Embryonic facial prominence (tissue), 1 donor: ENCODE measurements at regions not wholly inside any gene's neighbourhood (a gene's known extent, or its start where the extent isn't known, plus 50 kb on each side); places are given as distances from the start of the nearest gene placed in this dataset.
A peak's percentile ranks its signal among the peaks of the same experiment; 100 is the strongest.
"Not testable (repeated sequence)": the region's sequence is repeated elsewhere in the genome, so short reads cannot be mapped to it uniquely, and the experiment has no call there.

ENCODE experiments used
- DNase-seq: peaks from one replicate; pipeline ENCODE4 v3.0.0-alpha.2; 2016; ENCODE audit errors: extremely low spot score

DNA sequence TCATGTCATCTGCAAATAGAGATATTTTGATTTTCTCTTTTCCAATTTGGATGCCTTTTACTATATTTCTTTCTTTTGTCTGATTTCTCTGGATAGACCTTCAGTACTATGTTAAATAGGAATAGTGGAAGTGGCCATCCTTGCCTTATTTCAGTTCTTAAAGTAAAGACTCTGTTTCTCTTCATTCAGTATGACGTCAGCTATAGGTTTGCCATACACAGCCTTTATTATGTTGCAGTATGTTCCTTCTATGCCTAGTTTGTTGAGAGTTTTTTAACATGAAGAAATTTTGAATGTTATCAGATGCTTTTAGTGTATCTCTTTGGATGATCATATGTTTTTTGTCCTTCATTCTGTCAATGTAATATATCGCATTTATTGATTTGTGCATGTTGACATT, 566.7 kb upstream of the ROBO1 start:
- DNase-seq, result no peak

DNA sequence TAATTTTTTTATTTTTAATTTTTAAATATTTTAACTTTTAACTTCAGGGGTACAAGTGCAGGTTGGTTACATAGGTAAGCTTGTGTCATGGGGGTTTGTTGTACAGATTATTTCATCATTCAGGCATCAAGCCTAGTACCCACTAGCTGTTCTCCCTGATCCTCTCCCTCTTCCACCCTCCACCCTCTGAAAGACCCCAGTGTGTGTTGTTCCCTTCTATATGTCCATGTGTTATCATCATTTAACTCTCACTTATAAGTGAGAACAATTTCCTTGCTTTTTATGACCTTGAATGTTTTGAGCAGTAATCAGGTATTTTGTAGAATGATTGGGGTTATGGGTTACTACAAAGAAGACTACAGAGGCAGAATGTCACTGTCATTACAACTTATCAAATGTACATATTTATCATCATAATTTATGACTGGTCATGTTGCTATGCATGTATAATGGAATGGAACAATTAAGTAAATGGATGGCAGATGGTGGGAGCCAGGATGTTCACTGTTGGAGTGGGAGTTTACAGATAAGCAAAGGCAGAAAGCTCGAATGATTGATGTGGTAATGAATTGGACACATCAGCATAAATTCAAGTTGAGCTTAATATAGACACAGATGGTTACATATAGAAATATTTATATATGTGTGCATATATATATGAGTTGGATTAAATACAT, 563.8 kb upstream of the ROBO1 start:
- DNase-seq, result no peak

DNA sequence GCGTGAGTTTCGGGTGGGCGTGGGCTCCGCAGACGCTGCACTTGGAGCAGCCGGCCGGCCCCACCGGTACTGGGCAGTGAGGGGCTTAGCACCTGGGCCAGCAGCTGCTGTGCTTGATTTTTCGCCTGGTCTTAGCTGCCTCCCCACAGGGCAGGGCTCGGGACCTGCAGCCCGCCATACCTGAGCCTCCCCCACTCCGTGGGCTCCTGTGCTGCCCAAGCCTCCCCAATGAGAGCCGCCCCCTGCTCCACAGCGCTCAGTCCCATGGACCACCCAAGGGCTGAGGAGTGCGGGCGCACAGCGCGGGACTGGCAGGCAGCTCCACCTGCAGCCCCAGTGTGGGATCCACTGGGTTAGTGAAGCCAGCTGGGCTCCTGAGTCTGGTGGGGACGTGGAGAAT, 546.7 kb upstream of the ROBO1 start:
- DNase-seq, result not testable (repeated sequence)

DNA sequence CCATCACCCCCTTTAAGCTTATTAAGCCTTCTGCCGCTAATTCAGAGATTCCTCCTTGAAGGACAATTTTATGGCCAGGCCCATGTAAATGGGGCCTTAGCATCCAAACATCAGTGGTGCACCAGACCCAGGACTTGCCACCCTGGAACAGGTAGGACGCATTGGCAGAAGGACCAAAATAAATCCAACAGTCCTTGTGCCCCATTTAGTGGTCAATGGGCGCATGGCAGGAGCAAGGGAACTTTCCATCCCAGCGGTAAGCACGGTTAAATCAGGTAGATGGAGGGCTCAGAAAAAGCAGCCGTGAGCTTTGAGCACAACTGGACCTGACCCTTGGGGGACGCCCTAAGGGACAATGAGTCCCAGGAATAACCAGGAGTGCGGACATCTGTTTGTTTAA, 540.8 kb upstream of the ROBO1 start:
- no peak for DNase-seq

GRCh38 chr3:80307844-80308243, 540.0 kb upstream of the ROBO1 start:
- no peak for DNase-seq

GRCh38 chr3:80297720-80298119, 529.9 kb upstream of the ROBO1 start:
- no peak for DNase-seq

GRCh38 chr3:80285388-80285787, 517.6 kb upstream of the ROBO1 start:
- peak; percentile 18 for DNase-seq

- DNase-seq, result no peak
These were observed 516.0 kb upstream of the ROBO1 start for GRCh38 chr3:80283783-80284182.

DNA sequence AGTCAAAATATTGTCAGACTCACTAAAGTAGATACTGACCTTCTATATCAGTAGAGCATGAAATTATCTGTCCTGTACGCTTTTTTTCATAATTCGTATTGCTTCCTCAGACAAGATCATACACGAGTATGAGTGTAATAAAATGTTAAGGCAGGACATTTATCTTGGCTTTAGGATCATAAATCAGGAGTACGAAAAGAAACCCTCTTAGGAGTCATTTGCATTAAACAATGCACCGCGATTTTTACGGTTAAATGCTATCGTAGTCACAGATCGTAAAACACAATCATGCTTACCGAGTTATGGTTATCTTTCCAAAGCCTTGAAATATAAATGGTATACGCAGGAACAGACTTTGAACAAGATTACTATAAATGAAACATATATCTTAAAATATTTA, 510.3 kb upstream of the ROBO1 start:
- DNase-seq, result no peak

DNA sequence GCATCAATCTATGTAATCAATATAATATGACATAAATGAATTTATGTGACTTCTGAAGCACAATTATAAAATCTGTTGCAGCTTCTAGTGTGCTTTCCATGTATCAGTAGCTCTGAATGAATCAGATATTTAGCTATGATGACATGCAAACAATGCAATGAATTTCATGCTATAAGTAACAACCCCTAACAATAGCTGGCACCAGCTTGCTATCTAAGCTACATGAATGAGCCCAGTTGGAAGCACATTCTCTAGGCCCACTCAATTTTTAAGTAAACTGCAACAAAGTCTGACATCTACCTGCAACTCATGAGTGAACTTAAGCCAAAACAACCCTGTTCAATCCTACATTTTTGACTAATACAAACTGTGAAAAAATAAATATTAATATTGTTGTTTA, 507.3 kb upstream of the ROBO1 start:
- DNase-seq, result no peak

GRCh38 chr3:80263260-80263659, 495.5 kb upstream of the ROBO1 start:
- no peak for DNase-seq

DNA sequence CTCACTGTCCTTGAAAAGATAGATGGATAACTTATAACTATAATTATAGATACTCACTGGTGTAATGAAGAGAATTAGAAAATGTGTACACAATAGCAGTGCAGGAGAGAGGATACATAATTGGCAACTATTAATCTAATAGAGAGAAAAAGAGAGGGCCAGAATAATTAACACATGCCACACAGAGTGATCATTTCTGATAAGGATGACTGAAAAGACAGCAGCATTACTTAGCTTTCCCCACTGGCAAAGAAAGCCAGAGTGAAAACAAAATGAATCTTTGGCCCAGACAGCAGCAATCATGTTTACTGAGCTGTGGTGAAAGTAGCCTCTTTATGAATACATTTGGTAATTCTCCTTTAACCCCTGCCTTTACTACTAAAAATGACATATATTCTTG, 493.3 kb upstream of the ROBO1 start:
- no peak for DNase-seq

DNA sequence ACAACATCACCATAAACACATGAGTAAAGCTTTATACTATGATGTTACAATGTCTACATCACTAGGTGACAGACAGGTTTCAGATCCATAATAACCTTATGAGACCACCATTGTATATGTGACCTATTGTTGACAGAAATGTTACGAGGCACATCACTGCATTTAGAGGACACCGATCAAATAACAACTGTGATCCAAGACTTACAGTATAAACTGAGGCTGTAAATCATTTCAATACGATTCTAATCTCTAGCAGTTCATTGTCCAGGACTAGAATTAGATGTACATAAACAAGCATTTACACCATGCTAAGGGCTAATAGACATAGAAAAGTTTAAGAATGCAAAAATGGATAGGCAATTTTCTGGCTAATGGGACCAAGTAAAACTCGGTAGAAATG, 491.9 kb upstream of the ROBO1 start:
- no peak for DNase-seq

- DNase-seq, result no peak
These were observed 484.3 kb upstream of the ROBO1 start for GRCh38 chr3:80252113-80252512.

- no peak for DNase-seq
These were observed 480.0 kb upstream of the ROBO1 start for GRCh38 chr3:80247766-80248165.

DNA sequence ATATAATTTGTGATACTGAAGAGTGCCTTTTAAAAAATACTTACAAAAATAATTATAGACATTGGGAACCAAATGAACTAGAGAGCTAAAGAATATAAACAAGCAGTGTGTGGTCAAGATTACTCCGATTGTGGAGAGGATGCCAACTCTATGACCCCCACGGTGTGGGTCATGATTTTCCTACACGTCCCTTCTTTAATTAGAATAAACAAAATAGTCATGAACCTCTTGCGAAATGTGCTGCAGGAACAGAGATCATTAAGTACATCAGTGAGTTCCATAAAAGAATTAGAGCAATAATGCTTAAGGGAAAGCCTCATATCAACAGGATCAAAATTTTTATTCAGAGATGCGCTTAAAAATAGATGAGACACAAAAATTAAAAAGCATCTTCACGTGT, 476.6 kb upstream of the ROBO1 start:
- DNase-seq, result no peak

GRCh38 chr3:80241791-80242190, 474.0 kb upstream of the ROBO1 start:
- no peak for DNase-seq

DNA sequence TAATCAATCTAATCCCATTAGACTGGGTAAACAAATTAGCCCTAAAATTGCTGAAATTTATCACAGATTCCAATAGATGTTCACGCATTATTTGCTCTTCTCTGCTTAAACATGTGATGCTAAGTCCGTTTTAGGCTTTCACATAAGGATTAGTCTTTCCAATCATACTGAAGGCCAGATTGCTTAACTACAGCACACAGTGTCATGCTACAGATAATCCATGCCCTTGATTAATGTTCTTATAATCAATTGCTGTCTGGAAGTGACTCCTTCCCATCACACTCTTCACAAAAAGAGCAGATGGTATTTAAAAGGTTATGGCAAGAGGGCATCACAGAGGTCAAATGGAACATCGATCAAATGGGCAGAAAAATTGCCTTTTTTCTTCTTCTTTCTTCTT, 471.5 kb upstream of the ROBO1 start:
- DNase-seq, result no peak

DNA sequence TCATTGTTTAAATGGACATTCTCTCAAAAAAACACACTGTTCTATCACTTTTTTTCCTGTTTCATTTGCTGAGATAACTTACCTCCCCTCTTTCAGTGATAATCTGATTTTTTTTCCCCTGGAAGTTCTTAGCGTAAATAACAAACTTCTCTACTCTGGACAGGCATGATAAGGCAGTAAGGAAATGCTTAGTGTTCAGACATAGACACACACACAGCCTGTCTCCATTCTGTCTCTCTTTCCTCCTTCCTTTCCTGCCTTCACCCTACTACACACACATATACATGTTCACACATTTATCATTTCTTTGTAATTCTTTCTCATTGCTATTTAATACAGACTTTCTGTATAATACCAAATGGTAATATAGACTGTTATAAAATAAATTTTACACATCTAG, 470.8 kb upstream of the ROBO1 start:
- DNase-seq, result no peak

GRCh38 chr3:80238152-80238551, 470.4 kb upstream of the ROBO1 start:
- DNase-seq, result no peak

GRCh38 chr3:80234706-80235105, 466.9 kb upstream of the ROBO1 start:
- no peak for DNase-seq

GRCh38 chr3:80233576-80233975, 465.8 kb upstream of the ROBO1 start:
- DNase-seq, result no peak

DNA sequence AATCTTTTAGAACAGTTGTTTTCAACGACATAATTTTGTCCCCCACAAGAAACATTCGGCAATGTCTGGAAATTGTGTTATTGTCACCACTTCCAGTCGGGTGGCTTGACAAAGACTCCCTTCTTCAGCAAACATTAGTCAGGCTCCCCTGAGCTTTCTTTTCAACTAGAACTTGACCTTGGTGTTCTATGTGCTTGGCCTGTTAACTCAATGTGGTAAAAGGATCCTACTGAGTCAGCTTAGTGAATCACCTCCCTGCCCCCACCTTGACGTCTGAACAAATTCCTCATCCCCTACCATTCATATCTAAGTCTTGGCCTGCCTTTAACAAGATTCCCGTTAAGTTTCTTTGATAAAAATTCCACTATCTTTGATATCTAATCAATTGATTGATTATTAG, 465.0 kb upstream of the ROBO1 start:
- DNase-seq, result no peak

GRCh38 chr3:80230962-80231361, 463.2 kb upstream of the ROBO1 start:
- DNase-seq, result no peak
